ENCODE measurements at regions not wholly inside any gene's neighbourhood (a gene's known extent, or its start where the extent isn't known, plus 50 kb on each side); places are given as distances from the start of the nearest gene placed in this dataset.

- TF ChIP-seq CTCF (optimal IDR thresholded peaks at IDR 0.05 in 1 of 3, IDR thresholded peaks at IDR 0.05 in 1 of 3, conservative IDR thresholded peaks at IDR 0.05 in 1 of 3; ENCODE audit: extremely low read depth in 1 of 3, insufficient read depth in 2 of 3, low read length in 3 of 3) (no peak), EZH2 (IDR thresholded peaks at IDR 0.05; ENCODE audit: low read length) (no peak)
These were observed 443.2 kb upstream of the FGF16 start for GRCh38 chrX:77003956-77004355.
